Activated CD4-positive, alpha-beta memory T cell treated with anti-CD3 and anti-CD28 coated beads for 36 hours (primary cell): ENCODE measurements at regions not wholly inside any gene's neighbourhood (a gene's known extent, or its start where the extent isn't known, plus 50 kb on each side); places are given as distances from the start of the nearest gene placed in this dataset.
A peak's percentile ranks its signal among the peaks of the same experiment; 100 is the strongest.

Source experiments
- CTCF ChIA-PET: fragments of 350-600 bp; sonication (Branson Sonifier 250); formaldehyde crosslinking; loops from one replicate; lab custom pipeline; 2021; ENCODE audit warnings: antibody characterized with exemption, inconsistent platforms; lab: Charles Lee
- POLR2A ChIA-PET: fragments of 350-600 bp; sonication (Branson Sonifier 250); formaldehyde crosslinking; loops from one replicate; lab custom pipeline; 2021; ENCODE audit warnings: antibody characterized with exemption; lab: Charles Lee
- DNase-seq: peaks from one replicate; pipeline ENCODE4 v3.0.0-alpha.2; 2020
- H3K27ac Mint-ChIP-seq: one replicate; pipeline ENCODE4 v1.8.0; 2021; ENCODE audit warnings: mixed read lengths
- H3K27me3 Mint-ChIP-seq: one replicate; pipeline ENCODE4 v1.8.0; 2021; ENCODE audit warnings: mixed read lengths
- H3K36me3 Mint-ChIP-seq: one replicate; pipeline ENCODE4 v1.8.0; 2021; ENCODE audit warnings: mixed read lengths
- H3K4me1 Mint-ChIP-seq: one replicate; pipeline ENCODE4 v1.8.0; 2021; ENCODE audit warnings: low read depth, mixed read lengths
- H3K4me3 Mint-ChIP-seq: one replicate; pipeline ENCODE4 v1.8.0; 2021; ENCODE audit warnings: mild to moderate bottlenecking, mixed read lengths
- H3K9me3 Mint-ChIP-seq: one replicate; pipeline ENCODE4 v1.8.0; 2021; ENCODE audit warnings: mixed read lengths
- intact Hi-C: fragments of 100-400 bp; cut with micrococcal nuclease; formaldehyde crosslinking; loops from one replicate; pipeline ENCODE4 v1.15.1; 2023

GRCh38 chr4:56286763-56287162 is 100.5 kb downstream of the AASDH start:
- H3K27ac Mint-ChIP-seq = no peak overlapping the region
- no peaks in the 10 kb centered on the region for H3K27me3 Mint-ChIP-seq
- intact Hi-C loops = no loop called here
- H3K4me1 Mint-ChIP-seq = peaks cover 9% of the 10 kb centered on the region
- no peak overlapping the region for H3K4me3 Mint-ChIP-seq
- CTCF ChIA-PET = interaction anchor here (1.3 kb wide), 1 partner anchor 14 kb away, joined by 3 read pairs; no protein-coding TSS in a partner anchor
- peaks cover 3% of the 10 kb centered on the region for H3K9me3 Mint-ChIP-seq
- POLR2A ChIA-PET = no interaction called here
- H3K36me3 Mint-ChIP-seq = no peaks in the 10 kb centered on the region
- no peak for DNase-seq

- Mint-ChIP-seq H3K36me3 (no peaks in the 10 kb centered on the region), H3K27me3 (no peaks in the 10 kb centered on the region), H3K4me1 (no peaks in the 10 kb centered on the region), H3K27ac (no peak overlapping the region), H3K9me3 (no peaks in the 10 kb centered on the region), H3K4me3 (no peak overlapping the region)
- ChIA-PET POLR2A (no interaction called here), CTCF (interaction anchor here (0.5 kb wide), 1 partner anchor 57 kb away, joined by 3 read pairs; no protein-coding TSS in a partner anchor)
- intact Hi-C loops = no loop called here
- DNase-seq = no peak
Measured at GRCh38 chr4:56283375-56283774, 103.9 kb downstream of the AASDH start.

- no peak overlapping the region for H3K4me3 Mint-ChIP-seq
- no peak overlapping the region for H3K27ac Mint-ChIP-seq
- H3K4me1 Mint-ChIP-seq = no peaks in the 10 kb centered on the region
- intact Hi-C loops = no loop called here
- CTCF ChIA-PET = no interaction called here
- no peak for DNase-seq
- no peaks in the 10 kb centered on the region for H3K36me3 Mint-ChIP-seq
- H3K27me3 Mint-ChIP-seq = peaks cover 2% of the 10 kb centered on the region
- POLR2A ChIA-PET = no interaction called here
- no peaks in the 10 kb centered on the region for H3K9me3 Mint-ChIP-seq
Measured at GRCh38 chr4:56282004-56282403, 105.3 kb downstream of the AASDH start.

GRCh38 chr4:56276547-56276946 is 110.7 kb downstream of the AASDH start:
- H3K9me3 Mint-ChIP-seq = no peaks in the 10 kb centered on the region
- ChIA-PET CTCF (no interaction called here), POLR2A (no interaction called here)
- H3K4me3 Mint-ChIP-seq = no peak overlapping the region
- peaks cover 5% of the 10 kb centered on the region for H3K4me1 Mint-ChIP-seq
- H3K27ac Mint-ChIP-seq = no peak overlapping the region
- intact Hi-C loops = no loop called here
- peaks cover 32% of the 10 kb centered on the region for H3K27me3 Mint-ChIP-seq
- H3K36me3 Mint-ChIP-seq = no peaks in the 10 kb centered on the region
- DNase-seq = peak; percentile 10

GRCh38 chr4:56273391-56273790 is 113.9 kb downstream of the AASDH start:
- DNase-seq = no peak
- no peaks in the 10 kb centered on the region for H3K9me3 Mint-ChIP-seq
- intact Hi-C loops = no loop called here
- peaks cover 5% of the 10 kb centered on the region for H3K4me1 Mint-ChIP-seq
- H3K27me3 Mint-ChIP-seq = peaks cover 38% of the 10 kb centered on the region
- ChIA-PET CTCF (no interaction called here), POLR2A (no interaction called here)
- no peak overlapping the region for H3K27ac Mint-ChIP-seq
- H3K36me3 Mint-ChIP-seq = no peaks in the 10 kb centered on the region
- no peak overlapping the region for H3K4me3 Mint-ChIP-seq

GRCh38 chr4:56272927-56273326 is 114.4 kb downstream of the AASDH start:
- H3K27me3 Mint-ChIP-seq = peaks cover 36% of the 10 kb centered on the region
- CTCF ChIA-PET = no interaction called here
- H3K9me3 Mint-ChIP-seq = no peaks in the 10 kb centered on the region
- H3K27ac Mint-ChIP-seq = no peak overlapping the region
- intact Hi-C loops = no loop called here
- no peak for DNase-seq
- H3K36me3 Mint-ChIP-seq = no peaks in the 10 kb centered on the region
- POLR2A ChIA-PET = no interaction called here
- H3K4me3 Mint-ChIP-seq = no peak overlapping the region
- H3K4me1 Mint-ChIP-seq = peaks cover 5% of the 10 kb centered on the region

GRCh38 chr4:56272003-56272402 is 115.3 kb downstream of the AASDH start:
- no peak for DNase-seq
- ChIA-PET CTCF (no interaction called here), POLR2A (no interaction called here)
- peaks cover 36% of the 10 kb centered on the region for H3K27me3 Mint-ChIP-seq
- intact Hi-C loops = no loop called here
- H3K27ac Mint-ChIP-seq = no peak overlapping the region
- H3K9me3 Mint-ChIP-seq = no peaks in the 10 kb centered on the region
- H3K36me3 Mint-ChIP-seq = no peaks in the 10 kb centered on the region
- H3K4me3 Mint-ChIP-seq = no peak overlapping the region
- peaks cover 5% of the 10 kb centered on the region for H3K4me1 Mint-ChIP-seq

- CTCF ChIA-PET = no interaction called here
- POLR2A ChIA-PET = no interaction called here
- no peaks in the 10 kb centered on the region for H3K36me3 Mint-ChIP-seq
- H3K27me3 Mint-ChIP-seq = peaks cover 36% of the 10 kb centered on the region
- no peaks in the 10 kb centered on the region for H3K9me3 Mint-ChIP-seq
- no peak overlapping the region for H3K27ac Mint-ChIP-seq
- no peak overlapping the region for H3K4me3 Mint-ChIP-seq
- peaks cover 5% of the 10 kb centered on the region for H3K4me1 Mint-ChIP-seq
- no peak for DNase-seq
- intact Hi-C loops = no loop called here
Measured at GRCh38 chr4:56271131-56271530, 116.2 kb downstream of the AASDH start.

GRCh38 chr4:56267558-56267957 is 119.7 kb downstream of the AASDH start:
- no peak for DNase-seq
- peaks cover 7% of the 10 kb centered on the region for H3K36me3 Mint-ChIP-seq
- peaks cover 16% of the 10 kb centered on the region for H3K27me3 Mint-ChIP-seq
- H3K4me3 Mint-ChIP-seq = no peak overlapping the region
- H3K27ac Mint-ChIP-seq = no peak overlapping the region
- POLR2A ChIA-PET = no interaction called here
- intact Hi-C loops = no loop called here
- no peaks in the 10 kb centered on the region for H3K4me1 Mint-ChIP-seq
- peaks cover 23% of the 10 kb centered on the region for H3K9me3 Mint-ChIP-seq
- CTCF ChIA-PET = no interaction called here

GRCh38 chr4:56264873-56265272 is 122.4 kb downstream of the AASDH start:
- POLR2A ChIA-PET = no interaction called here
- Mint-ChIP-seq H3K9me3 (peaks cover 23% of the 10 kb centered on the region), H3K36me3 (peaks cover 7% of the 10 kb centered on the region), H3K27me3 (peaks cover 14% of the 10 kb centered on the region), H3K4me3 (no peak overlapping the region), H3K4me1 (peaks cover 24% of the 10 kb centered on the region), H3K27ac (no peak overlapping the region)
- no peak for DNase-seq
- intact Hi-C loops = no loop called here
- CTCF ChIA-PET = no interaction called here

GRCh38 chr4:56261027-56261426 is 126.3 kb downstream of the AASDH start:
- peaks cover 25% of the 10 kb centered on the region for H3K4me1 Mint-ChIP-seq
- no peak overlapping the region for H3K27ac Mint-ChIP-seq
- peaks cover 7% of the 10 kb centered on the region for H3K36me3 Mint-ChIP-seq
- peaks cover 21% of the 10 kb centered on the region for H3K27me3 Mint-ChIP-seq
- ChIA-PET CTCF (no interaction called here), POLR2A (interaction anchor here (0.6 kb wide), 2 partner anchors 38 to 267 kb away, joined by 3 read pairs; no protein-coding TSS in a partner anchor)
- peak; percentile 74 for DNase-seq
- H3K4me3 Mint-ChIP-seq = no peak overlapping the region
- intact Hi-C loops = no loop called here
- peaks cover 23% of the 10 kb centered on the region for H3K9me3 Mint-ChIP-seq

GRCh38 chr4:56260320-56260719 is 127.0 kb downstream of the AASDH start:
- ChIA-PET POLR2A (no interaction called here), CTCF (no interaction called here)
- peaks cover 23% of the 10 kb centered on the region for H3K9me3 Mint-ChIP-seq
- peaks cover 24% of the 10 kb centered on the region for H3K27me3 Mint-ChIP-seq
- peaks cover 7% of the 10 kb centered on the region for H3K36me3 Mint-ChIP-seq
- H3K4me1 Mint-ChIP-seq = peaks cover 25% of the 10 kb centered on the region
- no peak overlapping the region for H3K27ac Mint-ChIP-seq
- DNase-seq = no peak
- H3K4me3 Mint-ChIP-seq = no peak overlapping the region
- intact Hi-C loops = no loop called here

- intact Hi-C loops = no loop called here
- Mint-ChIP-seq H3K9me3 (peaks cover 20% of the 10 kb centered on the region), H3K4me3 (no peak overlapping the region), H3K4me1 (peaks cover 25% of the 10 kb centered on the region), H3K27me3 (peaks cover 27% of the 10 kb centered on the region), H3K36me3 (peaks cover 7% of the 10 kb centered on the region), H3K27ac (no peak overlapping the region)
- CTCF ChIA-PET = no interaction called here
- no peak for DNase-seq
- POLR2A ChIA-PET = no interaction called here
Measured at GRCh38 chr4:56259655-56260054, 127.6 kb downstream of the AASDH start.
